Stimulated activated CD4-positive, alpha-beta T cell treated with anti-CD3 and anti-CD28 coated beads, TNF-alpha, amount 100 ng/mL, for 24 hours (primary cell): ENCODE measurements at regions not wholly inside any gene's neighbourhood (a gene's known extent, or its start where the extent isn't known, plus 50 kb on each side); places are given as distances from the start of the nearest gene placed in this dataset.
"Not testable (repeated sequence)": the region's sequence is repeated elsewhere in the genome, so short reads cannot be mapped to it uniquely, and the experiment has no call there.

Experiments
- DNase-seq, 3 experiments: peaks; one replicate each; pipeline ENCODE4 v3.0.0-alpha.2; 2020; ENCODE audit warnings: low read depth in 3 of 3

- no peak for DNase-seq
Measured at GRCh38 chr13:88704600-88705275, 1033.6 kb downstream of the SLITRK5 start.

GRCh38 chr13:88707646-88708045, 1036.5 kb downstream of the SLITRK5 start:
- DNase-seq = no peak

GRCh38 chr13:88717946-88718345, 1046.8 kb downstream of the SLITRK5 start:
- no peak for DNase-seq

GRCh38 chr13:88718781-88719180, 1047.6 kb downstream of the SLITRK5 start:
- DNase-seq = no peak

GRCh38 chr13:88726075-88726474, 1054.9 kb downstream of the SLITRK5 start:
- no peak for DNase-seq

GRCh38 chr13:88727236-88727635, 1056.1 kb downstream of the SLITRK5 start:
- not testable (repeated sequence) for DNase-seq

GRCh38 chr13:88729605-88730004, 1058.4 kb downstream of the SLITRK5 start:
- DNase-seq = no peak

GRCh38 chr13:88736026-88736425, 1064.9 kb downstream of the SLITRK5 start:
- DNase-seq = no peak

- DNase-seq = no peak
Measured at GRCh38 chr13:88739195-88739594, 1068.0 kb downstream of the SLITRK5 start.

- DNase-seq = no peak
Measured at GRCh38 chr13:88744289-88744688, 1073.1 kb downstream of the SLITRK5 start.

GRCh38 chr13:88745011-88745410, 1073.8 kb downstream of the SLITRK5 start:
- DNase-seq = no peak

GRCh38 chr13:88752041-88752440, 1080.9 kb downstream of the SLITRK5 start:
- no peak for DNase-seq

- no peak for DNase-seq
Measured at GRCh38 chr13:88754141-88754540, 1083.0 kb downstream of the SLITRK5 start.

GRCh38 chr13:88761145-88761544, 1090.0 kb downstream of the SLITRK5 start:
- DNase-seq = no peak

GRCh38 chr13:88764103-88764502, 1092.9 kb downstream of the SLITRK5 start:
- no peak for DNase-seq

- no peak for DNase-seq
Measured at GRCh38 chr13:88800505-88800904, 1129.3 kb downstream of the SLITRK5 start.

- DNase-seq = no peak
Measured at GRCh38 chr13:88801361-88801760, 1130.2 kb downstream of the SLITRK5 start.

GRCh38 chr13:88802886-88803285, 1131.7 kb downstream of the SLITRK5 start:
- no peak for DNase-seq

- DNase-seq = no peak
Measured at GRCh38 chr13:88806438-88806837, 1135.3 kb downstream of the SLITRK5 start.

GRCh38 chr13:88817560-88817959, 1146.4 kb downstream of the SLITRK5 start:
- no peak for DNase-seq

GRCh38 chr13:88823114-88823513, 1151.9 kb downstream of the SLITRK5 start:
- no peak for DNase-seq

GRCh38 chr13:88824218-88824617, 1153.0 kb downstream of the SLITRK5 start:
- DNase-seq = no peak

GRCh38 chr13:88840085-88840484, 1168.9 kb downstream of the SLITRK5 start:
- DNase-seq = no peak

GRCh38 chr13:88852293-88852692, 1181.1 kb downstream of the SLITRK5 start:
- DNase-seq = not testable (repeated sequence)
